IMR-90 (cell line): ENCODE measurements at regions not wholly inside any gene's neighbourhood (a gene's known extent, or its start where the extent isn't known, plus 50 kb on each side); places are given as distances from the start of the nearest gene placed in this dataset.

Experiments used
- BHLHE40 ChIP-seq: fragments of 150-350 bp; IDR thresholded peaks from 2 replicates; pipeline ENCODE4 v1.6.1; 2016; ENCODE audit warnings: mild to moderate bottlenecking, low read depth, low read length
- CEBPB ChIP-seq: IDR thresholded peaks from 2 replicates; pipeline ENCODE4 v1.6.1; 2012; ENCODE audit warnings: low read depth, low read length, improper control_type of control experiment
- CHD1 ChIP-seq: IDR thresholded peaks from 2 replicates; pipeline ENCODE4 v1.6.1; 2012; ENCODE audit warnings: low read depth, low read length, improper control_type of control experiment
- CTCF ChIP-seq: conservative IDR thresholded peaks from 2 replicates; pipeline ENCODE4 v1.5.1; 2012; ENCODE audit warnings: mild to moderate bottlenecking, low read depth, low read length, improper control_type of control experiment
- ELK1 ChIP-seq: fragments of 150-350 bp; IDR thresholded peaks from 2 replicates; pipeline ENCODE4 v1.6.1; 2016; ENCODE audit warnings: low read depth, mild to moderate bottlenecking, low read length, moderate library complexity, borderline replicate concordance
- MAFK ChIP-seq: IDR thresholded peaks from 2 replicates; pipeline ENCODE4 v1.6.1; 2012; ENCODE audit warnings: low read depth, low read length, improper control_type of control experiment
- MAZ ChIP-seq: IDR thresholded peaks from 2 replicates; pipeline ENCODE4 v1.6.1; 2012; ENCODE audit warnings: low read depth, mild to moderate bottlenecking, low read length, improper control_type of control experiment, moderate library complexity, borderline replicate concordance
- MXI1 ChIP-seq: IDR thresholded peaks from 2 replicates; pipeline ENCODE4 v1.6.1; 2012; ENCODE audit warnings: low read depth, mild to moderate bottlenecking, low read length, moderate library complexity, borderline replicate concordance
- POLR2A ChIP-seq: IDR thresholded peaks from 2 replicates; pipeline ENCODE4 v1.6.1; 2012; ENCODE audit warnings: mild to moderate bottlenecking, low read depth, low read length
- RAD21 ChIP-seq: IDR thresholded peaks from 2 replicates; pipeline ENCODE4 v1.6.1; 2012; ENCODE audit warnings: low read length, improper control_type of control experiment
- RCOR1 ChIP-seq: IDR thresholded peaks from 2 replicates; pipeline ENCODE4 v1.6.1; 2012; ENCODE audit warnings: mild to moderate bottlenecking, low read length, improper control_type of control experiment; ENCODE audit not compliant: insufficient replicate concordance
- RFX5 ChIP-seq: IDR thresholded peaks from 2 replicates; pipeline ENCODE4 v1.8.0; 2012; ENCODE audit warnings: low read depth, mild to moderate bottlenecking, low read length, moderate library complexity
- SMC3 ChIP-seq: fragments of 150-350 bp; IDR thresholded peaks from 2 replicates; pipeline ENCODE4 v1.6.1; 2016; ENCODE audit warnings: low read depth, mild to moderate bottlenecking, antibody characterized with exemption, low read length, moderate library complexity
- TF ChIP-seq, protein P1 (sequence below): fragments of 150-350 bp; IDR thresholded peaks from 2 replicates; pipeline ENCODE4 v1.6.1; 2017; ENCODE audit warnings: mild to moderate bottlenecking, antibody characterized with exemption, low read length, low read depth

DNA sequence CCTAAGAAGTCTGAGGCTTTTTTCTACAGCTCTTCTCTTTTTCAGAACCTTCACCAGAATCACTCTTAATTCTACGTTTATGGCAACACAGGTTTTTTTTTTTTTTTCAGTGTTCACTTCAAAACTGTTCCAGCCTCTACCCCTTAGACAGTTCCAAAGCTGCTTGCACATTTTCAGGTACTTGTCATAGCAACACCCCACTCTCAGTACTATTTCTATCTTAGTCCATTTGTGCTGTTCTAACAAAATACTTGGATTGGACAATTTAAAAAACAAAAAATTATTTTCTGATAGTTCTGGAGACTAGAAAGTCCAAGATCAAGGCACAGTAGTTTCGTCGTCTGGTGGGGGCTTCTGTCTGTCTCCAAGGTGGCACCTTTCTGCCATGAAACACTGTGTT lies 340.9 kb upstream of the RPS23 start:
- no peak for TF ChIP-seq CTCF
- TF ChIP-seq CEBPB: no peak
- TF ChIP-seq MXI1: no peak
- TF ChIP-seq POLR2A: no peak
- TF ChIP-seq RCOR1: no peak
- no peak for TF ChIP-seq SMC3
- no peak for TF ChIP-seq MAZ
- TF ChIP-seq, protein P1, sequence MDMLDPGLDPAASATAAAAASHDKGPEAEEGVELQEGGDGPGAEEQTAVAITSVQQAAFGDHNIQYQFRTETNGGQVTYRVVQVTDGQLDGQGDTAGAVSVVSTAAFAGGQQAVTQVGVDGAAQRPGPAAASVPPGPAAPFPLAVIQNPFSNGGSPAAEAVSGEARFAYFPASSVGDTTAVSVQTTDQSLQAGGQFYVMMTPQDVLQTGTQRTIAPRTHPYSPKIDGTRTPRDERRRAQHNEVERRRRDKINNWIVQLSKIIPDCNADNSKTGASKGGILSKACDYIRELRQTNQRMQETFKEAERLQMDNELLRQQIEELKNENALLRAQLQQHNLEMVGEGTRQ: no peak
- no peak for TF ChIP-seq RAD21
- TF ChIP-seq CHD1: no peak
- TF ChIP-seq ELK1: no peak
- TF ChIP-seq RFX5: no peak
- TF ChIP-seq MAFK: no peak
- TF ChIP-seq BHLHE40: no peak
